Pons (tissue), 1 donor: ENCODE measurements at regions not wholly inside any gene's neighbourhood (a gene's known extent, or its start where the extent isn't known, plus 50 kb on each side); places are given as distances from the start of the nearest gene placed in this dataset.

Experiments
- DNase-seq: peaks from one replicate; pipeline ENCODE4 v3.0.0-alpha.2; 2016; ENCODE audit warnings: low spot score

- DNase-seq, result no peak
These were observed 75.0 kb upstream of the SPATA12 start for GRCh38 chr3:56985460-56985859.

DNA sequence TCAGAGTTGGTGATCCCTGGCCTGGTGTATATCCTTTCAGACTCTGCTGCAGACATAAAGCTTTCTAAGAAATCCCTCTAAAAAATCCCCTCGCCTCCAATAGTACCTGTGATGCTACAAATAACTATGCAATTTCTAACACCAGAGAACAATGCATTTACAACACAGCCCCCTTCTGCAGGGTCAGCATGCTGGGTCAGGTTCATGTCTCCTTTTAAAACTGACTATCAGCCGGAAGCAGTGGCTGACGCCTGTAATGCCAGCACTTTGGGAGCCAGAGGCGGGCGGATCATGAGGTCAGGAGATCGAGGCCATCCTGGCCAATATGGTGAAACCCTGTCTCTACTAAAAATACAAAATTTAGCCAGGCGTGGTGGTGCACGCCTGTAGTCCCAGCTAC is 77.0 kb upstream of the SPATA12 start:
- DNase-seq, result no peak

GRCh38 chr3:56981445-56982230 is 78.8 kb upstream of the SPATA12 start:
- DNase-seq, result no peak

- DNase-seq, result no peak
These were observed 79.6 kb upstream of the SPATA12 start for GRCh38 chr3:56980798-56981390.

DNA sequence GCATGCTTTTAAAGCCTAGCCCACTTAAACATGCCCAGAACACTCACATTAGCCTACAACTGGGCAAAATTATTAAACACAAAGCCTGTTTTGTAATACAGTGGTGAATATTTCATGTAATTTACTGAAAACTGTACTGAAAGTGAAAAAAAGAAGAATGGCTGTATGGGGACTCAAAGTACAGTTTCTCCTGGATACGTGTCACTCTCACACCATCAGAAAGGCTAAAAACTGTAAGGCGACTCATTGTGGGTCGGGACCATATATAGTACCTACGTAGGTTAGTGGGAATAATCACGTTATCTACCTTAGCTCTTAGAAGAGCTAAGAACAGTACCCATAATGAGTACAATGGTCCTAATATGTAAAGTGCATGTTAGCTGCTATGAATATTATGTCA is 80.2 kb upstream of the SPATA12 start:
- DNase-seq, result no peak

DNA sequence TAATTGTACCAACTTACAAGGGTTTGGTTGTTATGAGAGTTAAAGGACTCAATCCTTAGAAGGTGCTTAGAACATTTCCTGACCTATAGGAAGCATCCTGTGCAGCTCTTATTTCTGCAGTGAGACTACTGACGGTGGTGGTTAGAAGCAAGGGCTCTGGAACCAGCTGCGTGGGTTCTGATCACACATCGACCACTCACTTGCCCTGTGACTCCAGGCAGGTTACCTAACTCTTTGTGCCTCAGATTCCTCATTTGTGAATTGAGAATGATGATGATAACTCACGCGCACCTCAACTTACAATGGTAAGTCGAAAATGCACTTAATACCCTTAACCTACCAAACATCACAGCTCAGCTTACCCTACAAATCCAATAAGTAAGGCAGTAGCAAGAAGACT is 80.7 kb upstream of the SPATA12 start:
- DNase-seq, result no peak

DNA sequence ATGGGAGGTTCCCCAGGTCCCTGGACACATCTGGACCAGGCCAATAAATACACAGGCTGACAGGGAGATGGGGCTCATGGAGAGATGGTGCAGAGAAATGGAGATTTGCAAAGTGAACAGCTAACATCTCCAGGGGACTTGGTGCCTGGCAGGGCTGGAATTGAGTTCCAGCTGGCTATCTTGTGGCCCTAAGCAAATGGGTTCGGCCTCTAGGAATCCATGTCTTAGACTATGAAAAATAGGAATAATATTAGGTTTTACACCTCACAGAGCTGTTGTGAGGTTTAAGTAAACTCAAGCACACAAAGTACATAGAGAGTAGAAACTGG is 82.9 kb upstream of the SPATA12 start:
- no peak for DNase-seq

DNA sequence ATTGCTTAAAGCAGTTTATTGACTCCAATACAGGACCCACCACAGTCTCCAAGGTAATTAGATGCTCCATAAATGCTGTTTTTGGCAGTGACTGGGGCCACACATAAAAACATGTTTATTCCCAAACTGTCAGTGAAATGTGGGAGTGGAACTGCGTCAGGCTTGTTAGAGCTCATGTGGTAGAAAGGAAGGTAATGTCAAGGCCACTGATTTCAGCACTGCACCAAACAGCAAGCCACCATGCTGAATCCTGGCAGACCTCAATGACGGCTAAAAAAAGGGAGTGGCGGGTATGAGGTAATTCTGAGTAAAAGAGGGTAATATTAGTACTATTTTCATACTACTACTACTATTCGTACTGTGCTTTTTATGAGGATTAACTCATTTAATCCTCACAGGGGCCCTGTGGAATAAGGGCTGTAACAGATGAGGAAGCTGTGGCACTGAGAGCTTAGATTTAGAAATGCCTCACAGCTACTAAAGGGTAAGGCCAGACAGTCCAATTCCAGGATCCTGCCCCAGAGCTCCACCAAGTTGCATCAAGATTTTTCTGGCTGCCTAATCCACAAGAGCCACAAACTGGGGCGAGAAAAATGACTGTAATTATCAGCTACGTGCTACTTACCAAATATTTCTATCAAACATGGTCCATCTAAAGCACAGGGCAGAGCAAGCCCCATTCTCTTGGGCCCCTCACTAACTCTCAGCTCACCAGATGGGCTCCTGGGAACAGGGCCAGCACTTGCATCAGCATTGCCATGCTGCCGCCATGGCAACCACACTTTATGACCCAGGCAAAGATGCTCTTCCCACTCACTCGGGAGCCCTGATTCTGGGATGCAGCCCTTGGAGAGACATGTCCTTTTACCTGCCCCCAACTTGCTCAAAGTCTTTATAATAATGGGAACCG is 83.6 kb upstream of the SPATA12 start:
- DNase-seq, result peak; percentile 73

- DNase-seq, result no peak
These were observed 84.9 kb upstream of the SPATA12 start for GRCh38 chr3:56975567-56975966.

- DNase-seq, result no peak
These were observed 86.1 kb upstream of the SPATA12 start for GRCh38 chr3:56974247-56974930.

- no peak for DNase-seq
These were observed 88.6 kb upstream of the SPATA12 start for GRCh38 chr3:56971816-56972215.

GRCh38 chr3:56971261-56971660 is 89.2 kb upstream of the SPATA12 start:
- DNase-seq, result no peak

DNA sequence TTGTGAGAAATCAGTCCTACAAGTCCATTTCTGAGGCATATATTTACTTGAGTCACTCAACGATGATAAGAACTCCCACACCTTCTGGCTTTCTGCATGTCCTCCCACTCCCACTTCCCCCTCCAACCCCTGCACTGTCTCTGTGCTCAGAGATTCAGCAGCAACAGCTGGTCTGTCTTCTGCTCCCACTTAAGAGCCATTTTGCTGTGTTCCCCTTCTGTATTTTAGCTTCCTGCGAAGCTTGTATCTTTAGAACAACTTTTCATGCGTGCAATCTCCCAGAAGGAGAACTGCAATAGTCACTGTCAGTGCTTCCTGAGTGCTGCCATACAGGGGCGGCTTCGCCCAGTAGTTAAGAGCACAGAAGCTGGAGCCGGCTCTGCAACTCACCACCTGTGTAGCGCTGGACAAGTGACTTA is 90.0 kb upstream of the SPATA12 start:
- no peak for DNase-seq

DNA sequence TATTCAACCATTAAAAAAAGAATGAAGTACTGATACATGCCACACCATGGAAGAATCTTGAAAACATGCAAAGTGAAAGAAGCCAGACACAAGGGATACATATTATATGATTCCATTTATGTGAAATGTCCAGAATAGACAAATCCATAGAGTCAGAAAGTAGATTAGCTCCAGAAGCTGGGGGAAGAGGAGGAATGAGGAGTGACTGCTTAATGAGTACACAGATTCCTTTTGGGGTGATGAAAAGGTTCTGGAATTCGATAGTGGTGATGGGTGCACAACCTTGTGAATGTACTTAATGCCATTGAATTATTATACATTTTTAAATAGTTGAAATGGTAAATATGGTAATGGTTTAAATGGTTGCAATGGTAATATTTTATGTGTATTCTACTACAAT is 90.6 kb upstream of the SPATA12 start:
- DNase-seq, result no peak

DNA sequence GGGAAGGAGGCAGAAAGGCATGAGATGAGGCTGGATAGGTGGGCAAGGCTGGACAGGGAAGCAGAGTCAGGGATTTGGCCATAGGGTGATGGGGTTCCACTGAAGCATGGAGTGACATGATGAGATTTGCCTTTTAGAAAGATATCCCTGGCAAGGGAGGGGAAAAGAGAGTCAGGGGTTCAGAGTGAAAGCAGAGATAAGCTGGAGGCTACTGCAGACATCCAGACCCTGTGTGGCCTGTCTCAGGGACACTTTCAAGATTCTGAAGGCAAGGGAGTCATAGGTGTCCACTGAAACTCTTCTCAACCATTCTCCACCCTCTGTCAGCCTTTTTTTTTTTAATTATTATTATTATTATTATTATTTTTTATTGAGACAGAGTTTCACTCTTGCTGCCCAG is 94.0 kb upstream of the SPATA12 start:
- DNase-seq, result no peak

DNA sequence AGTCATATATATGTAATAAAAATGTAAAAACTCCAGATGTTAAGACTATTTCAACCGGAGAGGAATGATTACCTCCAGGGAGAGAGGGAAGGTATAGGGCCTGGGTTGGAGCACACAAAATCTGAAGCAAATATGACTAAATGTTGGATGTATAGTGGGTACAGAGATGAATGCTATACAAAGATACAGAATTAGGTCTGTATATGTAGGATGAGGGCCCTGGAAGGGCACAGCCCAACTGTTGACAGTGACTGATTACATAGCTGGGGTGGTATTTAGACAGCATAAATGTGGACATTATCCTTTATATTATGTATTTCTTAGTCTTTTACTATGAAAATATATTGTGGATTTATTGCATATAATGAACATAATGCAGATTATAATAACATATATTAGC is 94.4 kb upstream of the SPATA12 start:
- DNase-seq, result no peak

DNA sequence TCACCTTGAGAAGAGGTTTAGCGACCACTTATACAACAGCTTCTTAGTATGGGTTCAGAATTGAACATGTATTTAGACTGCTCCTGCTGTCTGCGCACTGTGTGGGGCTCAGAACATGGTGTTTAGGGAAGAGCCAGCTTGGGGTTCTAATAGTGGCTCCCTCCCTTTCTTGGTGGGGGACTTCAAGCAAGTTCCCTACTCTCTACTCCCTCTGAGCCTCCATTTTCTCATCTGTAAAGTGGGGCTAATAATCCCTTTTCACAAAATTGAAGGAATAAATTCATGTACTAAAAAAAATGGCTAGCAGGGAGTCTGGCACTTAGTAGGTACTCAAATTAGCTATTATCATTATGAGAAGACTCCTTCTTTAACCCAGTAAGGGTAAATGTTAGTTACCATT is 97.5 kb upstream of the SPATA12 start:
- no peak for DNase-seq

DNA sequence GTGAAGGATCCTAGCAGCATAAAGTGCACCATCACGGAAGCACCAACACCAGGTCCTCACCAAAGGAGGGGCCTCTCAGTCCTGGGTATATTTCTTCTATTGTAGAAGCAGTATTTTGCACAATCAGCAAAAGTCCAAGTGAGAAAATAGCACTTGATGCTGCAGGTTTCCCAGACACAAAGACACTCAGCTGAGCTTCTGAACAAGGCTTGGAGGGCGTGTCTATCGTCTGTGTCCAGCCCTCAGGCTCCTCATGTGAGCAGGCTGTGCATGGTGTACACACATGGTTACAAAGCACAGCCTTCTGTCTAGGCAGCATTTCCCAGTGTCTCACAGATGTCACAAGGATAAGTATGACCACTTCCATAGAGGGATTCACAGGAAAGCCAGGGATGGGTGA is 98.3 kb upstream of the SPATA12 start:
- DNase-seq, result peak; percentile 22

- no peak for DNase-seq
These were observed 100.1 kb upstream of the SPATA12 start for GRCh38 chr3:56960234-56960917.

DNA sequence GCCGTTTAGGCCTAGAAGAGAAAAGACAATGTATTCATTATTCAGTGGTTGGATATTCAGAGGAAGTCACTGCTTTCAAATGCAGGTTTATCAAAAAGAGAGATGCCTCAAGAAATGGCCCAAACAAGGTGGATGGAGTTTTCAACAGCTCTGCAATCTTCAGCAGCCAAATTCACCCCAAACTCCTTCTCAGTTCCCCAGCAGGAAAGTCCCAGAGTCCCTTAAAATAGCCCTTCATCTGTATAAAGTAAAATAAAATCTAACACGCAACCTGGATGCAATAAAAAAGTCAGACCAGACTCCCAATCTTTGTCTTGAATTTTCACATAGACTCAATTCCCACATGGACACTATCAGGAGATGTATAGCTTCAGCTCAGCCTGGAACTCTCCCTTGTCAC is 101.6 kb upstream of the SPATA12 start:
- DNase-seq, result no peak

DNA sequence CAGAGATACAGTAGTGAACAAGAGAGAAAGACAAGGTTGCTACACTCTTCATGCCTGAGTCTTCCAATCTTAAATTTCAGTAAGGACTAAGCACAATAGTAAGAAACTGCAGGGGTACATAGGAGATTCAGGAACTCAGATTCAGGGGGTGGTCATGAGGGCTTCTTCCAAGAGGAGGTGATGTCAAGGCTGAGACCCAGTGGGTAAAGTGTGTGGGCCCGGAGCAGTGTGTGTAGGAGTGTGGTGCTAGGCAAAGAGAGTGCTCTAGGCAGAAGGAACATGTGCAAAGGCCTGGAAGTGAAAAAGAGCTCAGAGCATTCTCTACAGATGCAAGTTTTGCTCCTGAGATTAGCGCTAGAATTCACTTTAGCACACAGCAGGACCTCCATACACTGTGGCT is 102.9 kb upstream of the SPATA12 start:
- DNase-seq, result no peak

DNA sequence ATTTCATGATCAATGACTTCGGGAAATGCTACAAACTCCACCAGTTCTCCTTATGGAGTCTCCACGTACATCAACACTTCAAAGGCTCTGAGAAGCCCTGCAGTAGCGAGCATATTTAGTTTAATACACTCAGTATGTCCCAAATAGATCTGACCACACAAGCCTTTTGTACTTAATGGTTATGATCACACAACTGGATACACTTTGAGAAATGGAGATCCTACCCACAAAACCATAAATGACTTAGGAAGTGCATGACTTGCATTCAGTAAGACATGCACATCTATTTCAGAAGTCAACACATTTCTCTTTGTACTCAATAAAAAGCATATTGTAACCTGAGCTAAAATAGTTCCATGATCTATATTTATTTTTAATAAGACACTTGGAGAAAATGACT is 103.6 kb upstream of the SPATA12 start:
- no peak for DNase-seq
